SW480 (cell line): ENCODE measurements at regions not wholly inside any gene's neighbourhood (a gene's known extent, or its start where the extent isn't known, plus 50 kb on each side); places are given as distances from the start of the nearest gene placed in this dataset.
"Not testable (repeated sequence)": the region's sequence is repeated elsewhere in the genome, so short reads cannot be mapped to it uniquely, and the experiment has no call there.

Source experiments
- DNase-seq: peaks from one replicate; pipeline ENCODE4 v3.0.0-alpha.2; 2016; ENCODE audit warnings: low spot score

DNA sequence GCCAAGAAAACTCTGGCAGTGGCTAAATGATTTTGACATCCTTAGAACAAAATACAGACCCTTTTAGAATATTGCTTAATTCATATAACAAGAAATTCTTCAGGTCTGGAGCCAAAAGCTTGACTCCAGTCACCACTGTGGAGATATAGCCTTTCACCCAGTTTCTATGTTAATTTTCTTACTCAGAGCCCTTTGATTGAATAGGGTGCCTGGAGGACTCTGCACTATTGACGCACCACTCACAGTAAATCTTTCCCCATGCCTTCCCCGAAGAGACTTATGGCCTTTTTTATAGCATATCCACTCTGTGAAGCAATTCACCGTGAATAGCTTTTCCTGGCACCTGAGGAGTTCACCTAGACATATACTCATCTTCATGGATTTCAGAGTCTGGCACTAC is 613.8 kb downstream of the ZWINT start:
- no peak for DNase-seq

DNA sequence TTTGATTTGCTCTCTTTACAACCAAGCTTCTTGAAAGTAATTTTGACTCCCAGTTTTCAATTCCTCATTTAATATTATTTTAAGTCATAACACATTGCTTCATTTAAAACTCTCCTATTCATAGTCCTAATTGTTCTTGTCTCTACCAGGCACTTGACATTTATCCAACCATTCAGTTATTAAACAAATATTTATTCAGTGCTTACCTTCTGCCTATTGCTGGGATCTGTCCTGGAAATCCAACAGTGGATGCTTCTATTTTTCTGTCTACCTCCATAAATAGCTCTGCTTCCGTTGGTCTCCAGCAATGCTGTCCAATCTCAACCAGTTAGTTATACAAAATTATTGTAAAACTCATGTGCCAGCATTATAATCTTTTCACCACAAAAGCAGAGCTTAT is 615.1 kb downstream of the ZWINT start:
- no peak for DNase-seq

DNA sequence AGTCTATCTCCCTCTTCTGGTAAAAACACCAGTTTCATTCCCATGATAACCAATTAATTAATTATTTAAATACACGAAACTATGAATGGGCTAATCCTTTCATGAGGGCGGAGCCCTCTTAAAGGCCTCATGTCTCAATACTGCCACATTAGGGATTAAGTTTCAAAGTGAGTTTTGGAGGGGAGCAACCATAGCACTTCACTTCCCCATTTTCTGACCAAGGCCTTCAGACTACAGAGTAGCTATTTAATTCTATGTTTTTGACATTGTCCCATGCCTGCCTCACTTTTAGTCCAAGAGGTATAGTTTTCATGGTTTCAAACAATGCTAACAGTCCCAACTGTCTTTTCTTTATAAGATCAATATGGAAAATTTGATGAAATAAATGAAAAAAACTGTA is 618.6 kb downstream of the ZWINT start:
- DNase-seq = no peak

DNA sequence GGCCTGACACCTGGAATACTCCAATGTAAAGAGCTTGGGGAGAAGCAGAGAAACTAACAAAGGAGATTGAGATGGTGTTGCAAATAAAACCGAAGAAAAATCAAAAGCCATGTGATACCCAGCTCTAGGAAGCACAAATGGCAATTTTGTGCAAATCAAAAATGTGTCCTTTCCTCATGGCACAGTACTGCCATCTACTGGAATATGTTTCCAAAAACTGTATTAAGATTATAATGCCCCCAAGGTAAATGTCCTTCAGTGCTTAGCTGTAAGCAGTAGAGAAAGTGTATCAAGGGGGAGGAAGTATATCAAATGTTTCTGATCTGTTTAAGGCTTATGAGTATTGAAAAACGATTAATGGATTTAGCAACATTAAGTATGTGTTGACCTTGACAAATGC is 620.3 kb downstream of the ZWINT start:
- DNase-seq = not testable (repeated sequence)

DNA sequence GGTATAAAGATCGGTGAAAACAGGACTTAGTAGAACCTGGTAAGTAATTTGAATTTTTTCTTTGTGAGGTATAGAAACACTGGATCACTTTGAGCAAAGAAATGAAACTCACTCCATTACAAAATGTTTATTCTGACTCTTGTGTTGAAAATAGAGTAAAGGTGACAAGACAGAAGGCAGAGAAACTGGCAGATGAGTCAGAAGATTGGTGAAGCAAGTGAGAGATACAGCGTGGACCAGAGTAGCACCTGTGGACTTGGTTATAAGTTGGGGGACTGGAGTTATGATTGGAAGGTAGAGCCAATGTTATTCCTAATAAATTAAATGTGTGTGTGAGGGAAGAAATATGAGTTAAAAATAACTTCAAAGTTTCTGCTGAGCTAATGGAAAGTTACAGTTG is 620.9 kb downstream of the ZWINT start:
- no peak for DNase-seq

DNA sequence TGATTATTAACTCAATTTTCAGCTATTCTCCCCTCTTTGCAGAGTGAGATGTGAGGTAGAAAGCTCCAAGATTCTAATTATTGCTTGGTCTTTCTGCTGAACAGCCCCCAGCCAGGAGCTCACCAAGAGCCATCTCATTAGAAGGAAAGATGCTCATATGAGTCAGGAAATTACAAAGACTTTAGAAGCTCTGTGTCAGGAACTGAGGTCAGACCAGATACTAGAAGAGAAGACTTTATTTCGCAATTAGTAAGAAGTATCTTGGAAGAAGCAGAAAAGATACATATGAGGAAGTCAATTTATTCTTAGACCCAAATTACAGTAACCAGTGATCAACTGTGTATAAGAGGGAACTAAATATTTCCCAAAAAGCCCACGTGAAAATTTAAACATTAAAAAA is 626.9 kb downstream of the ZWINT start:
- no peak for DNase-seq

DNA sequence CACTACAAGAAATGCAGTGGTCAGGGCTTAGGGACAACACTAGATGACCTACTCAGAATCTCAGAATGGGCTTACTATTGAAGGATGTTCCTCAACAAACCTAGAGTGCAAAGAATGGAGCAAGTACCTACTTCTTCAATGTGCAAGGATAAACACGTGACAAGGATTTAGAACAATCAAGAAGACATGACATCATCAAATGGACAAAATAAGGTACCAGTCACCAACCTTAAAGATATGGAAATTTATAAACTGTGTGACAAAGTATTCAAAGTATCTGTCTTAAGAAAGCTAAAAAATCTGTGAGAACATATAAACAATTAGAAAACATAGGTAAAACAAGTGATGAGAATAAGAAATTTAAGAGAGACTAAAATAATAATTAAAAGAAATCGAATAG is 656.1 kb downstream of the ZWINT start:
- no peak for DNase-seq

DNA sequence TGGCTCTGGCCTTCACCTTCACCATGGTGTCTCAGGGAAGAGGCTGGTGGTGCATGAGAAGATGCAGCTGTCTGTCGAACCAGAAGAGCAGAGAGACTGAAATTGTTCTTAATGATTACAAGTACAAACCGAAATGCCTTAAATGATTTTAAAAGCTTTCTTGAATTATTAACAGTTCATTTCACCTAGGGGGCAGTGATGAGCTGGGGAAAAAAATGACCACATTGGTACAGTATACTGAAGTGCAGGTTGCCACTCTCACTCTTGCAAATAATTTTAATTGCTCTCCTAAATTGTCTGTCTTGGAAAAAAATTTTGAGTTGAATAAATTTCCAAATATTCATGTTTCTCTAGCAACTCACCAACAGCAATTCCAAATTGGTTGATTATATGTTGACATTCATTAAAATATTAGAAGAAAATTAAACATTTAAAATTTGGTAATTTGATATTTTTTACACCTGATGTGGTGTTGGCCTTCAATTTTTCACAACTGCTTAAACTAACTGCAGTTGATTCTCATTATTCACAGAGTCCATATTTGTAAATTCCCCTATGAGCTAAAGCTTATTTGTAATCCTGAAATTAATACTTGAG is 692.6 kb downstream of the ZWINT start:
- DNase-seq = no peak

DNA sequence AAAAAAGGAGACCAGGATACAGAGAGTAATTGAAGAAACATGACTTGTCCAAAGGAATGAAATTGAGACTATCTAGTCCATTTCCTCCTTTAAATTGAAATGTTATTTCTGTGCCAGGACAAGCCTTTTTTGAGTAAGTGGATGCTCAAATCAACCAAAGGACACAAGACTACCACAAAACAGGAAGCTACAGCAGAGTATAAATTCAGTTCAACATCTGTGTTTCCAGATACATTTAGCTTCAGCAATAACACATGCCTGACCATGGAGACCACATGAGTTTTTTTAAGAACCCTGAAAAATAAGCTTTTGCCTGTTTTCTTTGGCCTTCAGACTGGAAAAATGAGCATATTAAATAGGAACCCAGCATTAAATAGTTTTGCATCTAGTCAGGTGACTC is 707.5 kb downstream of the ZWINT start:
- DNase-seq = no peak

DNA sequence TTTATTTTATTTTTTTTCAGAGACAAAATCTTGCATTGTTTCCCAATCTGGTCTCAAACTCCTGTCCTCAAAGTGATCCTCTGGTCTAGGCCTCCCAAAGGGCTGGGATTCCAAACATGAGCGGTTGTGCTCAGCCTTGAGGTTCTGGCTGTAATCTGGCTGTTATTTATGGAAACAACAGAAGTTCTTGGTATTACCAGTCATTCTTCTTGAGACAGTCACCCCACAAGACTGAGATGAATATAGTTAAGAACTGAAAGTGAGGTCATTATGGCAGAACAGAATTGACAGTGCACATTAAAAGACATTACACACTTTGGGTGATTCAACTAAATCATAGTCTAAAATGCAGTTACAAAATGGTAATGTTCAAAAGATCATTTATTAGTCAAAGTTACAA is 719.5 kb downstream of the ZWINT start:
- no peak for DNase-seq

DNA sequence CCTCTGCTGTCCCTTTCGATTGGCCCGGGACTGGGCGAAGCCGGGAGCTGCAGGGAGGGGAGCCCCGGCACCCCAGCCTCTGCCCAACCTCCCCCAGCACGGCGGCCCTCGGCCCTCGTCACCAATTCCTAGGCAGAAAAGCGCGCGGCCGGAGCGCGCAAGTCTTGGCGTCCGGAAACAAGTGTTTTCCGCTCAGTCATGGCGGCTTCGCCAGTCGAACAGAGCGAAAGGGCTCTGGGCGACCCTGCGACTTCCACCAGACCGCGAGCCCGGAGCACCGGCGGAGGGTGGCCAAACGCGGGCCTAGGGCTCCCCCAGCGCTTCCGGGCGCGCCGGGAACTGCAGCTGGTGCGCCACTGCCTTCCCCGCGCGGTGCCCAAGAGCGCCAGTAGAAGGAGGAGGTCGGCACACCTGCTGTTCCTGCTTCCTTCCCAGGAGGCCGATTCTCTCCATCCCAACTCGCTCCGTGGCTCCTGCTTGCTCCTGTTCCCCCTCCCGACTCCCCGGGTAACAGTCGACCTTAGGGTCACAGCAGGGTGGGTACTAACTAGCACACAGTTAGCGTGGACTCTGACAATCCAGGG is 729.9 kb downstream of the ZWINT start:
- DNase-seq = no peak

DNA sequence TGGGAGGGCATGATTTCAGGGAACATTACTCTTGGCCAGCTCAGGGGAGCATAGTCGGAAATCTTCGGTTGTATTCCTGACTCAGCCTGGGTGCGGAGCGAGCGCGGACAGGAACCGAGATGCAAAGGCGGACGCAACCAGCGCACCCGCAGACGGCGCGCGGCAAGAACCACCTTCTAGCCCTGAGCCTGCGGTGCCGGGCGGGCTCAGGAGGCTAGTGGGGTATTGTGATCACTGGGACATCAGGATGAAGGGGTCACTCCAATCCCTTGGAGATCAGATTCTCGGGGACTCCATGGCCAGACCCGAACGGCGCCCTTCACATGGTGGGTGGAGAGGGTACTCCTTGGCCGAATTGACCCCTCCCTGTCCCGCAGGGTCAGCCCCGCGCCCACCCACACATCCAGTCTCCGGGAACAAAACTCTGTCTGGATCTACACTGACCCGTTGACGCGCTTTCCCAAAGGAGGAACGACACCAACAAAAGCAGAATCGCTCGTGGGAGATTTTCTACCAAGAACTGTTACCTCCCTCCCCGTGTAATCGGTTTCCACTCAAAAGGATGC is 730.5 kb downstream of the ZWINT start:
- no peak for DNase-seq

DNA sequence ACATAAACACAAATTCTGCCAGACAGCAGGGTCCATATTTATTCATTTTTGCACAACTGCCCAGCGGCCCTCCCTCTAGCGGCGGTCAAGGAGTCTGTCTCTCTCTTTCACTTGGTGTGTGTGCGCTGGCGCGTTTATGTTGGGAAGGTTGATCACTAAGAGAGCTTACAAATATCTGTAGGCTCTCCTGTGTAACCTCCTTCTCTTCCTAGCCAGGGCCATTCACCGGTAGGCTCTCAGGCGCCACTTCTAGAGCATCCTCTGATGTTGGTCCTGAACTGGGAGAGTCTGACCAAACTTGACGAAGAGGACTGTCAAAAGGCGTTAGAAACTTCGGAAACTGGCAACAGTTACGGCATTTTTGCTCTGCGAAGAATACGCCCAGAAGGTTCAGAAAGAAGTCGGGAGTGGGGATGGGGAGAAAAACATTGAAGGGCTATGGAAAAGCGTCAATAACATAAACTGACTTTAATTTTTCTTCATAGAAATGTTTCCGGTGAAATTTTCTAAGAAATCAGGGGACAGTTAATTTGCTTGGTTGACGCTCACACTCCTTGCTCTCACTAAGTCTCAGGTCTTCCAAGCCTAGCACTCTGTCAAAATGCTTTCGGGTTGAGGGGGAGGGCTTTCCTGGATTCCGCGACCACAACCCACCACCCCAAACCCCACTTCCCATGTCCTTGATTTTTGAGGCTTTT is 731.1 kb downstream of the ZWINT start:
- no peak for DNase-seq

DNA sequence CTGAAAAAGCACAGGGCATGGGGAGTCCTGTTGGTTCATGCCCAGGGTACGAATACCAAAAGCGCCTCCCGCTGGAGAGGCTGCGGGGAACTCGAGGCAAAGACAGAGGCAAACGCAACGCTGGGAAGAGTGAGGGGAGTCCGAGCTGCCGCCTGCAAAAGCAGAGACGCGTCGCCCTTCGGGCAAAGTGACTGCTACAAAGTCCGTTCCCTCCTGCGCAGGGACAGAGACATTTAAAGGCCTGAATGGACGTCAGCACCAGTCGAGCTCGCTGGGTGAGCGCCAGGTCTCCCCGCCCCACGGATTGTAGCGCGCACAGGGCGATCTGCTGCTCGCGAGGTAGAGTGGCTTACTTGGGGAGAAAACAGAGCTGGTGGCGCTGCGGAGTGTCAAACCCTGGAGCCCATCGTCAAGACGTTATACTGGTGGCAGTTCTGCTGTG is 732.8 kb downstream of the ZWINT start:
- no peak for DNase-seq

DNA sequence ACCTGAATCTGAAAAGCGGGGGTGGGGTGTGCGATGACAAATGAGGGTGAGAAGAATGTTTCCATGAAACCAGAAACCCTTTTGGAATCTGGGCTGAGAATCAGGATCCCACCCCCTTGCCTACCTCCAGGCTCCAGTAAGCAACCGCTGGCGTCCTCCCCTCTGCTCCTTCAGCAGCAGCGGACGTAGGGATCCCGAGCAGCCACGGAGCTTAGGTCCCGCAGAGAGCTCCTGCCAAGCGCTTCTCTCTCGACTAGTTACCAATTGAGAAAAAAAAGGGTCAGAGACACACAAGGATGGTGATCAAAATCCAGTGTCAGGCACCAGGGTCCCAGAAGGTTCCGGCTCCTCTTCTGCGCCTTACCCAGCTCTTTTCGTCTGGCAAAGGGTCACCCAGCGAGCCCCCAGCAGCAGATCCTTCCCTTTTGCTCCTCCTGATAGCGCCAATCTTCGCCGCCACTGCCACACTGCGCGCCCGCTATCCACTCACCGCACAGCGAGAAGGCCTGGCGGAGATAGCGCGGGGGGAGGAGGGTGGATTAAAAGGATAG is 733.5 kb downstream of the ZWINT start:
- no peak for DNase-seq

DNA sequence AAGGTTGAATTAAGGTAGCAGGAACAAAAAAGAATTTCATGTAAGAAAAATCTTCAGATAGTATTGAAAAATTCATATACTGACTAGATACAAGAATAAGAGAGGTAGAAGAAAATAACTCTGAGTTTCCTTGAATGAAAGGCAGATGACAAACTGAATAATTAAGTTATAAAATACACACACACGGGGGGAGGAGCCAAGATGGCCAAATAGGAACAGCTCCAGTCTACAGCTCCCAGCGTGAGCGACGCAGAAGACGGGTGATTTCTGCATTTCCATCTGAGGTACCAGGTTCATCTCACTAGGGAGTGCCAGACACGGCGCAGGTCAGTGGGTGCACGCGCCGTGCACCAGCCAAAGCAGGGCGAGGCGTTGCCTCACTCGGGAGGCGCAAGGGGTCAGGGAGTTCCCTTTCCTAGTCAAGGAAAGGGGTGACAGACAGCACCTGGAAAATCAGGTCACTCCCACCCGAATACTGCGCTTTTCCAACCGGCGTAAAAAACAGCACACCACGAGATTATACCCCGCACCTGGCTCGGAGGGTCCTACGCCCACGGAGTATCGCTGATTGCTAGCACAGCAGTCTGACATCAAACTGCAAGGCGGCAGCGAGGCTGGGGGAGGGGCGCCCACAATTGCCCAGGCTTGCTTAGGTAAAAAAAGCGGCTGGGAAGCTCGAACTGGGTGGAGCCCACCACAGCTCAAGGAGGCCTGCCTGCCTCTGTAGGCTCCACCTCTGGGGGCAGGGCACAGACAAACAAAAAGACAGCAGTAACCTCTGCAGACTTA is 759.2 kb downstream of the ZWINT start:
- not testable (repeated sequence) for DNase-seq

DNA sequence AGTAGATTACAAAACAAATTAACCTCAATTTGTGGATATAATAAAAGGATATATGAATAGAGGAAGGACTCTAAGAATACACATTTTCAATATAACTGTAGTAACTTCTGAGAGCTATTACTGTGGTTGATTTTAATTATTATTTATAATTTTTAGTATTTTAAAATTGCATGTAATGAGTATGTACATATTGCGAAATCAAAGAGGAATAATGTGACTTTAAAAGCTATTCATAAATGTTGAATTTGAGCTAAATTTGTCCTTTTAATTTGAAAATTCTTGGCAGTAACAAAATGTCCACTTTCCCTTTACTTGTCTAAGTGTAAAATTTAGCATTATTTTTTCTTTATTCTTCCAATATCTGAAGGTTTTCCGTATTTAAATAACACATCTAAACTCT is 750.6 kb upstream of the PCDH15 start:
- DNase-seq = no peak

DNA sequence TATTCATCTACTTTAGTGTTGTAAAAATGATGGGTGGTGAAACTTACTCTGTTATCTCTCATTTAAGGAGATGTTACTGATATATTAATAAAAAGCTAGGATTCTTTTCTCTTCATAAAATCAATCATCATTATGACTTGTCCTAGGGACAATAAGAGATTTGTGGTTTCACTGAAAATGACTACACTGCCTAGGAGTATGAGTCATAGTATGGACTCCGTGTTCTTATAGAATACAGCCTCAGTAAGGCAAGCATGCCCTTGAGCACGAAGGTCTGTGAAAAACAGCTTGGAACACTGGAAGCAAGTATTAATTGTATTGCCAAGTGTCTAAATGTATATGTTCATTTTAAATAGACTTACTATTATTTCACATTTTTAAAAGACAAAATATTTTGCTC is 749.2 kb upstream of the PCDH15 start:
- DNase-seq = peak; percentile 10

DNA sequence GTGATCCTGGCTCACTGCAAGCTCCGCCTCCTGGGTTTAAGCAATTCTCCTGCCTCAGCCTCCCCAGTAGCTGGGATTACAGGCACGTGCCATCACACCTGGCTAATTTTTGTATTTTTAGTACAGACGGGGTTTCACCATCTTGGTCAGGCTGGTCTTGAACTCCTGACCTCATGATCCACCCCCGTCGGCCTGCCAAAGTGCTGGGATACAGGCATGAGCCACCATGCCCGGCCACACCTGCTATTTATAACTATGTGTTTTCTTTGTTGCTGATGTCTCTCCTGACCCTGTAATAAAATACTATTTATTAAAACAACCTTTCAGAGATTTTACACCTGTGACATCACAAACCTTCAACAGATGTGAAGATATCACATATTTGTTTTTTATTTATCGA is 736.5 kb upstream of the PCDH15 start:
- not testable (repeated sequence) for DNase-seq

DNA sequence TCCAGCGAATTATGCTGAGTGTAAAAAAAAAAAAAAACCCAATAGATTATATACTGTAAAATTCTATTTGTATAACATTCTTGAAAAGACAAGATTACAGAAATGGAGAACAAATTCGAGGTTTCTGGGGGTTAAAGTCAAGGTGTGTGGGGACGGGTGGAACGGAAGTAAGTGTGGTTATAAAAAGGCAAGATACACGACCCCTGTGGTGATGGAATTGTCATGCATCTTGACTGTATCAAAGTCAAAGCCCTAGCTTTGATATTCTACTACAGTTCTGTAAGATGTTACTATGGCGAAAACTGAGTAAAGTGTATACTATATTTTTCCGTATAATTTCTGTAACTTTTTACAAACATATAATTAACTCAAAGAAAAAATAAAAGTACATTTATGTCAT is 718.2 kb upstream of the PCDH15 start:
- DNase-seq = no peak

DNA sequence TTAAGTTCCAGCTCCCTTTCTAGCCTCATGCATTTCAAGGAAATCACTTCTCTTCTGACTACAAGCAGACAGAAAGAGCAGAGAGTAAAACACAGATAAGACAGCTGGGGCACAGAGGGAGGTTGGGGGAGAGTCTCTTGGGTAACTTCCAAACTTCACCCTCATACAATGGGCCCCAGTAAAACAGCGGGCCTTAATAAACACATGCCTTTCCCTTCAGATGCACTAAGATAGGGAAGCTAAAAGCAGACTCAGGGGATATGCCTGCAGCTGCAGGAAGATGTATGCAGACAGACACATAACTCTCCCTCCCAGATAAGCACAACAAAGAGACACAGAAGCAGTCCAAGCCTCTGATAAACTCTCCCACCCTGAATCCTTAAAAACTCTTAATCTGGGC is 717.4 kb upstream of the PCDH15 start:
- DNase-seq = not testable (repeated sequence)

DNA sequence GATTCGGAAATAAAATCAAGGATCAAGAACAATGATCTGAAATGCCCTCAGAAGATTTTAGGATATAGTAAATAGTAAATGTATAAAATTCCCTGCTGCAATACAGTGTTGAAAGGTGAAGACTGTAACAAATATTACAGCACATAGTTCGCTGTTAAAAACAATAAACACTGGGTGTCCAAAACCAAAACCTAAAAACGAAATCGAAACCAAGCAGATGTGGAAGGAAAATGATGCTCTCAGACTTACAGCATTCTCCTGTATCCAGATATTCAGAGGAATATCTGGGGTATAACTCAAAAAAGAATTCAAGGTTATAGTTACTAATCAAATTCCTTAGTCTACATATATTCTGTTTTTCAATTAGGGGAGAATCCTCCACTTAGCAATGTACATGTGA is 708.1 kb upstream of the PCDH15 start:
- peak; percentile 7 for DNase-seq
